ENCODE measurements at regions not wholly inside any gene's neighbourhood (a gene's known extent, or its start where the extent isn't known, plus 50 kb on each side); places are given as distances from the start of the nearest gene placed in this dataset.

GRCh38 chr4:17058536-17058915 lies 160.1 kb upstream of the LDB2 start:
- Histone ChIP-seq H3K4me1 (ENCODE audit: control insufficient read depth, insufficient read depth, low read length) (no peaks in the 10 kb centered on the region), H3K36me3 (ENCODE audit: control insufficient read depth, insufficient read depth, low read length) (no peaks in the 10 kb centered on the region), H3K27me3 (ENCODE audit: control insufficient read depth, insufficient read depth, low read length) (no peaks in the 10 kb centered on the region), H3K9me3 (ENCODE audit: control insufficient read depth, low read depth, low read length) (no peaks in the 10 kb centered on the region), H3K4me3 (ENCODE audit: low read length) (no peak overlapping the region), H3K27ac (ENCODE audit: low read length) (no peak overlapping the region)
- WGBS (ENCODE audit: insufficient coverage, low lambda C conversion rate), result no CpG with 5 or more reads among the region's 4 CpGs
- DNase-seq, result no peak

GRCh38 chr4:17057035-17057434 lies 158.6 kb upstream of the LDB2 start:
- WGBS (ENCODE audit: insufficient coverage, low lambda C conversion rate), result 80% methylated on average over 1 of the region's 6 CpGs
- Histone ChIP-seq H3K4me3 (ENCODE audit: low read length) (no peak overlapping the region), H3K4me1 (ENCODE audit: control insufficient read depth, insufficient read depth, low read length) (no peaks in the 10 kb centered on the region), H3K27me3 (ENCODE audit: control insufficient read depth, insufficient read depth, low read length) (no peaks in the 10 kb centered on the region), H3K36me3 (ENCODE audit: control insufficient read depth, insufficient read depth, low read length) (no peaks in the 10 kb centered on the region), H3K9me3 (ENCODE audit: control insufficient read depth, low read depth, low read length) (no peaks in the 10 kb centered on the region), H3K27ac (ENCODE audit: low read length) (no peak overlapping the region)
- no peak for DNase-seq

GRCh38 chr4:17055788-17056187 lies 157.3 kb upstream of the LDB2 start:
- WGBS (ENCODE audit: insufficient coverage, low lambda C conversion rate), result no CpG with 5 or more reads among the region's 2 CpGs
- Histone ChIP-seq H3K4me1 (ENCODE audit: control insufficient read depth, insufficient read depth, low read length) (no peaks in the 10 kb centered on the region), H3K4me3 (ENCODE audit: low read length) (no peak overlapping the region), H3K9me3 (ENCODE audit: control insufficient read depth, low read depth, low read length) (no peaks in the 10 kb centered on the region), H3K27ac (ENCODE audit: low read length) (no peak overlapping the region), H3K36me3 (ENCODE audit: control insufficient read depth, insufficient read depth, low read length) (no peaks in the 10 kb centered on the region), H3K27me3 (ENCODE audit: control insufficient read depth, insufficient read depth, low read length) (no peaks in the 10 kb centered on the region)
- DNase-seq, result no peak

- 100% methylated on average over 1 of the region's 7 CpGs for WGBS (ENCODE audit: insufficient coverage, low lambda C conversion rate)
- no peak for DNase-seq
These were observed 147.4 kb upstream of the LDB2 start for GRCh38 chr4:17045866-17046265.

DNA sequence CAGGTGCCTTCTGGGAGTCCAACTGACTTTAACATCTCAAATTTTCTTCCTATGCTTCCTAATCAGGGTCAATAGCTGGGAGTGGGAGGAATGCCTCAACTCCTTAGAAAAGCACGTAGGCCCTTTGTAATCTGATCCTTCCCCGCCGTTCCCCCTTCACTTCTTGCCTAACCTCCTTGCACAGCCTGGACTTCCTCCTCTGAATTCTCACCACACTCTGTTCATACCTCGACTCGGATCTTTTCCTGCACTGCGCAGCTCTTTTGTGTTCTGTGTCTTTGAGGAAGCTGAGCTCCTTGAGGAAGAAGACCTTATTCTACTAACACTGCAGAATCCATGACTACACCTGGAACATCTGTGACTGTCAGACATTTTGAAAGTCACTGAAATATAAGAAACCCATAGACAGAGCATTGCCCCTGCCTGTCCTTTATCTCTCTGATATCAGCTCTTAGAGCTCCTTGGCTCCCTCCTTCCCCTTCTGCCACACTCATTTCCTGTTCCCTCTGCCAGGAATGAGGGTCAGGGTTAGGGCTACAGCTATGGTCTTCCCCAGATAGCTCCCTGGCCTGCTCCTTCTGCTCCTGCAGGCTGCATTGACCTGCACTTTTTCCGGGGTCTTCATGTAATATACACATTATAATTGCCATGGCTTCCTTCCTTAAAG lies 140.2 kb upstream of the LDB2 start:
- H3K36me3 ChIP-seq (ENCODE audit: control insufficient read depth, insufficient read depth, low read length), result no peaks in the 10 kb centered on the region
- no peak for DNase-seq
- 76% methylated on average over 5 of the region's 7 CpGs for WGBS (ENCODE audit: insufficient coverage, low lambda C conversion rate)

More at GRCh38 chr4:17045866-17046265, 147.4 kb upstream of the LDB2 start:
- Histone ChIP-seq H3K4me1 (ENCODE audit: control insufficient read depth, insufficient read depth, low read length) (no peaks in the 10 kb centered on the region), H3K36me3 (ENCODE audit: control insufficient read depth, insufficient read depth, low read length) (no peaks in the 10 kb centered on the region), H3K27me3 (ENCODE audit: control insufficient read depth, insufficient read depth, low read length) (no peaks in the 10 kb centered on the region), H3K27ac (ENCODE audit: low read length) (no peak overlapping the region), H3K4me3 (ENCODE audit: low read length) (no peak overlapping the region), H3K9me3 (ENCODE audit: control insufficient read depth, low read depth, low read length) (no peaks in the 10 kb centered on the region)

DNA sequence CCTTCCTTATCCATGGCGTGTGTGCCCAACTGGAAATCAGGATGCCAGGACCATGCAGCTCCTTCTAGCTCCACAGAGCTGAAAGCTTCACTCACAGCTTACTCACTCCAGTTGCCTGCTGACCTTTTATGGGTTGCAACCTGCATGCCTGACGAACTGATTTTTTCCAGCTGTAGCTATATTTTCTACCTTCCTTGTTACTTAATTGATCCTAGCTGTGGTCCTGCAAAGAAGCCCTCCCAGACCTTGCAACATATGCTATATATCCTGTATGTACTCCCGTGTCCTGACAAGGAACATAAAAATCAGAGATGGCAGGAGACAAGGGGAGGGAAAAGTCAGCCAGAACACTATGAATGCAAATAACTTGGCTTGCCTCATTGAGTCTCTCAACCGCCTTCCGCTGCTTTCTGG lies 135.3 kb upstream of the LDB2 start:
- no peak for DNase-seq
- no peaks in the 10 kb centered on the region for H3K4me1 ChIP-seq (ENCODE audit: control insufficient read depth, insufficient read depth, low read length)
- no peak overlapping the region for H3K27ac ChIP-seq (ENCODE audit: low read length)
- no peaks in the 10 kb centered on the region for H3K36me3 ChIP-seq (ENCODE audit: control insufficient read depth, insufficient read depth, low read length)
- no peaks in the 10 kb centered on the region for H3K27me3 ChIP-seq (ENCODE audit: control insufficient read depth, insufficient read depth, low read length)
- H3K4me3 ChIP-seq (ENCODE audit: low read length), result no peak overlapping the region
- peaks cover 3% of the 10 kb centered on the region for H3K9me3 ChIP-seq (ENCODE audit: control insufficient read depth, low read depth, low read length)
- WGBS (ENCODE audit: insufficient coverage, low lambda C conversion rate), result 100% methylated on average over 1 of the region's 5 CpGs

More for the DNA sequence above, 140.2 kb upstream of the LDB2 start:
- Histone ChIP-seq H3K4me1 (ENCODE audit: control insufficient read depth, insufficient read depth, low read length) (no peaks in the 10 kb centered on the region), H3K27ac (ENCODE audit: low read length) (no peak overlapping the region), H3K9me3 (ENCODE audit: control insufficient read depth, low read depth, low read length) (peaks cover 3% of the 10 kb centered on the region), H3K27me3 (ENCODE audit: control insufficient read depth, insufficient read depth, low read length) (no peaks in the 10 kb centered on the region), H3K4me3 (ENCODE audit: low read length) (no peak overlapping the region)

GRCh38 chr4:17033025-17033767 lies 134.8 kb upstream of the LDB2 start:
- Histone ChIP-seq H3K36me3 (ENCODE audit: control insufficient read depth, insufficient read depth, low read length) (no peaks in the 10 kb centered on the region), H3K27me3 (ENCODE audit: control insufficient read depth, insufficient read depth, low read length) (no peaks in the 10 kb centered on the region), H3K9me3 (ENCODE audit: control insufficient read depth, low read depth, low read length) (peaks cover 3% of the 10 kb centered on the region), H3K27ac (ENCODE audit: low read length) (no peak overlapping the region), H3K4me3 (ENCODE audit: low read length) (no peak overlapping the region), H3K4me1 (ENCODE audit: control insufficient read depth, insufficient read depth, low read length) (no peaks in the 10 kb centered on the region)
- 80% methylated on average over 1 of the region's 3 CpGs for WGBS (ENCODE audit: insufficient coverage, low lambda C conversion rate)
- no peak for DNase-seq

- Histone ChIP-seq H3K4me3 (ENCODE audit: low read length) (no peak overlapping the region), H3K27ac (ENCODE audit: low read length) (no peak overlapping the region), H3K9me3 (ENCODE audit: control insufficient read depth, low read depth, low read length) (peaks cover 3% of the 10 kb centered on the region), H3K4me1 (ENCODE audit: control insufficient read depth, insufficient read depth, low read length) (no peaks in the 10 kb centered on the region), H3K27me3 (ENCODE audit: control insufficient read depth, insufficient read depth, low read length) (no peaks in the 10 kb centered on the region), H3K36me3 (ENCODE audit: control insufficient read depth, insufficient read depth, low read length) (no peaks in the 10 kb centered on the region)
- DNase-seq, result no peak
- no CpG with 5 or more reads among the region's 1 CpG for WGBS (ENCODE audit: insufficient coverage, low lambda C conversion rate)
These were observed 132.1 kb upstream of the LDB2 start for GRCh38 chr4:17030543-17030942.

DNA sequence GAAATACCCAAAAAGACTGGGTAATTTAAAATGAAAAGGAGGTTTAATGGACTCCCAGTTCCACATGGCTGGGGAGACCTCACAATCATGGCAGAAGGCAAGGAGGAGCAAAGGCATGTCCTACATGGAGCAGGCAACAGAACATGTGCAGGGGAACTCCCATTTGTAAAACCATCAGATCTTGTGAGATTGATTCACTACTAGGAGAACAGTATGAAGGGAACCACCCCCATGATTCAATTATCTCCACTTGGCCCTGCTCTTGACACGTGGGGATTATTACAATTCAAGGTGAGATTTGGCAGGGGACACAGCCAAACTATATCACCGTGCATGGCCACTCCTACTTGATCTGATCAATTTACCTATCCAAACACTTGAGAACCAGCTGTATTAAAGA lies 131.5 kb upstream of the LDB2 start:
- H3K4me3 ChIP-seq (ENCODE audit: low read length), result no peak overlapping the region
- WGBS (ENCODE audit: insufficient coverage, low lambda C conversion rate), result no CpG with 5 or more reads among the region's 2 CpGs
- no peaks in the 10 kb centered on the region for H3K36me3 ChIP-seq (ENCODE audit: control insufficient read depth, insufficient read depth, low read length)
- DNase-seq, result no peak
- H3K4me1 ChIP-seq (ENCODE audit: control insufficient read depth, insufficient read depth, low read length), result no peaks in the 10 kb centered on the region
- H3K9me3 ChIP-seq (ENCODE audit: control insufficient read depth, low read depth, low read length), result peaks cover under 1% of the 10 kb centered on the region
- H3K27ac ChIP-seq (ENCODE audit: low read length), result no peak overlapping the region
- no peaks in the 10 kb centered on the region for H3K27me3 ChIP-seq (ENCODE audit: control insufficient read depth, insufficient read depth, low read length)

DNA sequence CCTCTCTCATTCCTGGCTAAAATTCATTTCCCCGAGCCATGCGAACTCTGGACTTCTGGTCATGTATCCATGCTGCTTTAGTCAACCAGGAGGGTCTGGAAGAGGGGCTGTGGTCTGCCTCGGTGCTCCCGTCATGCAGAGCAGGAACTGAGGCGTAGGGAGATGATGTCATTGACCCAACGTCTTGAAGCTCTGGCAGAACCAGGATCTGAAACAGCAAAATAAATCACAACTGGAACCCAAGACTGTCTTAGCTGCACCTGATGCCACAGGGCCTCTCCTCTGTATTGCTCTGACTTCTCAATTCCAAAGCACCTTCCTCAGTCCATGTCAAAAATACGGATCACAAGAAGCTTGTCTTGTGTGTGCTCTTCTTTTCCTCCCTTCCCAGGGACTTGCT lies 131.0 kb upstream of the LDB2 start:
- no peak for DNase-seq
- Histone ChIP-seq H3K4me1 (ENCODE audit: control insufficient read depth, insufficient read depth, low read length) (no peaks in the 10 kb centered on the region), H3K36me3 (ENCODE audit: control insufficient read depth, insufficient read depth, low read length) (no peaks in the 10 kb centered on the region), H3K9me3 (ENCODE audit: control insufficient read depth, low read depth, low read length) (no peaks in the 10 kb centered on the region), H3K27ac (ENCODE audit: low read length) (no peak overlapping the region), H3K4me3 (ENCODE audit: low read length) (no peak overlapping the region), H3K27me3 (ENCODE audit: control insufficient read depth, insufficient read depth, low read length) (no peaks in the 10 kb centered on the region)
- WGBS (ENCODE audit: insufficient coverage, low lambda C conversion rate), result 80% methylated on average over 1 of the region's 7 CpGs

- H3K27ac ChIP-seq (ENCODE audit: low read length), result no peak overlapping the region
- no peaks in the 10 kb centered on the region for H3K9me3 ChIP-seq (ENCODE audit: control insufficient read depth, low read depth, low read length)
- no peaks in the 10 kb centered on the region for H3K36me3 ChIP-seq (ENCODE audit: control insufficient read depth, insufficient read depth, low read length)
- H3K4me1 ChIP-seq (ENCODE audit: control insufficient read depth, insufficient read depth, low read length), result no peaks in the 10 kb centered on the region
- no peak overlapping the region for H3K4me3 ChIP-seq (ENCODE audit: low read length)
- DNase-seq, result no peak
- H3K27me3 ChIP-seq (ENCODE audit: control insufficient read depth, insufficient read depth, low read length), result no peaks in the 10 kb centered on the region
- WGBS (ENCODE audit: insufficient coverage, low lambda C conversion rate), result no CpG with 5 or more reads among the region's 6 CpGs
These were observed 129.1 kb upstream of the LDB2 start for GRCh38 chr4:17027495-17027894.
